ENCODE measurements at regions not wholly inside any gene's neighbourhood (a gene's known extent, or its start where the extent isn't known, plus 50 kb on each side); places are given as distances from the start of the nearest gene placed in this dataset.

DNA sequence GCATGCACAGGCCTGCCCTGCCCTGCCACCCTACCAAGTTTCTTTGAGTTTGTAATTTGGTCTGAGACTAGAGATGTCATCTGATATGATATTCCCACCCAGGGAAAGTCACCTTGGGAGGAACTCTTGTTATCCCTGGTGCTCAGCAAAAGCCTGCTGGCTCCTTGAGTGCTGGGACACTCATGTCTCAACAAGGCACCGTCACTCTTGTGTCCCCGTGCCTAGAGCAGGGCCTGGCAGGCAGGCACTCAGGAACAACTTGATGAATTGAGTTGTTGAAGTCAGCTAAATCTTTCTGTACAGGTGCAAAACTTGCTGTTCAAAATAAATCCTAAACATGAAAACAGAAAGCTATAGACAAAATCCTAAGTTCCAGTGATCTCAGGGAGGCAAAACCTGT, 345.4 kb downstream of the KCNRG start:
- Histone ChIP-seq H3K36me3 (no peaks in the 10 kb centered on the region), H3K9me3 (no peaks in the 10 kb centered on the region), H3K27ac (no peak overlapping the region), H3K27me3 (no peaks in the 10 kb centered on the region), H3K4me1 (ENCODE audit: control insufficient read depth in 1 of 2, insufficient read depth in 1 of 2, low read depth in 1 of 2, low read length in 1 of 2) (no peaks in the 10 kb centered on the region), H3K4me3 (ENCODE audit: low read depth in 1 of 2, low read length in 1 of 2) (no peak overlapping the region)
- TF ChIP-seq, protein P1, sequence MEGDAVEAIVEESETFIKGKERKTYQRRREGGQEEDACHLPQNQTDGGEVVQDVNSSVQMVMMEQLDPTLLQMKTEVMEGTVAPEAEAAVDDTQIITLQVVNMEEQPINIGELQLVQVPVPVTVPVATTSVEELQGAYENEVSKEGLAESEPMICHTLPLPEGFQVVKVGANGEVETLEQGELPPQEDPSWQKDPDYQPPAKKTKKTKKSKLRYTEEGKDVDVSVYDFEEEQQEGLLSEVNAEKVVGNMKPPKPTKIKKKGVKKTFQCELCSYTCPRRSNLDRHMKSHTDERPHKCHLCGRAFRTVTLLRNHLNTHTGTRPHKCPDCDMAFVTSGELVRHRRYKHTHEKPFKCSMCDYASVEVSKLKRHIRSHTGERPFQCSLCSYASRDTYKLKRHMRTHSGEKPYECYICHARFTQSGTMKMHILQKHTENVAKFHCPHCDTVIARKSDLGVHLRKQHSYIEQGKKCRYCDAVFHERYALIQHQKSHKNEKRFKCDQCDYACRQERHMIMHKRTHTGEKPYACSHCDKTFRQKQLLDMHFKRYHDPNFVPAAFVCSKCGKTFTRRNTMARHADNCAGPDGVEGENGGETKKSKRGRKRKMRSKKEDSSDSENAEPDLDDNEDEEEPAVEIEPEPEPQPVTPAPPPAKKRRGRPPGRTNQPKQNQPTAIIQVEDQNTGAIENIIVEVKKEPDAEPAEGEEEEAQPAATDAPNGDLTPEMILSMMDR (IDR thresholded peaks at IDR 0.05), result no peak

DNA sequence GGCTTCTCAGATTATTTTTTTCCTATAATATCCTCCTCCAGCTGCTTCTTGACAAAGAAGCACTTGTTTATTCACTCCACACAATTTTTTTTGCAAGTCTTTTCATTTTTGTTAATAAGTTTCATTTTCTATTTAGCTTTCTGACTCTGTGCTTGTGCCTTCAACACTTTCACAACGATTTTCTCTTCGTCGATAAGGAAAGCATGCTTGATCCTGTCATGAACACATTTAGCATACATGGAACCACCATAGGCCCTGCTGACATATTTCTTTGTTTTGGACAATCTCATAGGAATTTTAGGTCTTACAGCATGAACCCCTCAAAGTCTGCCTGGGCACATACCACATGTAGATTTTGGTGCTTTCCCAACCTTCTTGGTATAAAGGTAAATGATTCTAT, 346.0 kb downstream of the KCNRG start:
- TF ChIP-seq, protein P1 (IDR thresholded peaks at IDR 0.05), result no peak
- Histone ChIP-seq H3K27ac (no peak overlapping the region), H3K27me3 (no peaks in the 10 kb centered on the region), H3K4me3 (ENCODE audit: low read depth in 1 of 2, low read length in 1 of 2) (no peak overlapping the region), H3K9me3 (no peaks in the 10 kb centered on the region), H3K36me3 (no peaks in the 10 kb centered on the region), H3K4me1 (ENCODE audit: control insufficient read depth in 1 of 2, insufficient read depth in 1 of 2, low read depth in 1 of 2, low read length in 1 of 2) (no peaks in the 10 kb centered on the region)

DNA sequence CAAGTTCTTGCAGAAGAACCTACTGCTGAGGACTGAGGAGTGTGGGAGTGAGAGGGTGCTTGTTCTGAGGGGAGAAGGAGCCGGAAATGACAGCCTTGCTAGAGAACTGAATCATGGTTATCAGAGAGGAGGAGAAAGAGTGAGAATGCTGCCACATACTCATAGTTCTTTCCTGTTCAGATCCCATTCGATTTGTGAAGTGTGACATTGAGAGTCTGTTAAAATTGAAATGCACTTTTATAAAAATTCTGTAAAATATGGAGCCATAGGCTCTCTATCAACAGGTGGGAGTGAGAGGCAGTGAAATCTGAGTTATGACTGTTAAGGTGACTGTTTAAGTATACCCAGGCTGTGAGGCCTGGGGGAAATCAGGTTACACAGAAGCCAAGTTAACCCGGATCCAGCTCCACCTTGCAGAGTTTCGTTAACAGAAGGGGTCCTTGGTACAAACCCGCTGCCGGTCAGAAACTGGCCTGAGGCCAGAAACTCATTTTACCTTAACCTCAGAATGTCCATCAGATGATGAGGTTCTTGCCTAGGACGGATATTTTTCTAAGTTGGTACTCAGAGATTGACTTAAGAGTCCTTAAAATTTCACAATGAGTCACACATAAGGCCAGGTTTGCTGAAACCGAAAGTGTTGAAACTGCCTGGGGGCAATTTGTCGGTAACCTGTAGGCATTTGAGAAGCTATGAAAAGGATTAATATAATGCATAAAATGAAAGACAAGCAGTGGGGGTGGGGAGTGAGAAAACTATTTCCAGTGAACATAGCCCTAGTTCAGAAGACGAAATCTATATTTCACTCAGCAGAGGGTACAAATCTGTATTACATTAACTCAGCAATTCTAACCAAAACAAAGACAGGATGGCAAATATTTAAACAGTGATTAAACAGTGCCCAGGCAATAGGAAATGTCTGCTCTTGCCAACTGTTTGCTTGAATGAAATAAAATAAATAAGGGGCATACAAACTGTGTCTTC, 350.5 kb downstream of the KCNRG start:
- no peak overlapping the region for H3K27ac ChIP-seq
- H3K9me3 ChIP-seq, result no peaks in the 10 kb centered on the region
- no peaks in the 10 kb centered on the region for H3K36me3 ChIP-seq
- no peaks in the 10 kb centered on the region for H3K4me1 ChIP-seq (ENCODE audit: control insufficient read depth in 1 of 2, insufficient read depth in 1 of 2, low read depth in 1 of 2, low read length in 1 of 2)
- H3K27me3 ChIP-seq, result no peaks in the 10 kb centered on the region
- TF ChIP-seq, protein P1 (IDR thresholded peaks at IDR 0.05), result no peak
- no peak overlapping the region for H3K4me3 ChIP-seq (ENCODE audit: low read depth in 1 of 2, low read length in 1 of 2)

DNA sequence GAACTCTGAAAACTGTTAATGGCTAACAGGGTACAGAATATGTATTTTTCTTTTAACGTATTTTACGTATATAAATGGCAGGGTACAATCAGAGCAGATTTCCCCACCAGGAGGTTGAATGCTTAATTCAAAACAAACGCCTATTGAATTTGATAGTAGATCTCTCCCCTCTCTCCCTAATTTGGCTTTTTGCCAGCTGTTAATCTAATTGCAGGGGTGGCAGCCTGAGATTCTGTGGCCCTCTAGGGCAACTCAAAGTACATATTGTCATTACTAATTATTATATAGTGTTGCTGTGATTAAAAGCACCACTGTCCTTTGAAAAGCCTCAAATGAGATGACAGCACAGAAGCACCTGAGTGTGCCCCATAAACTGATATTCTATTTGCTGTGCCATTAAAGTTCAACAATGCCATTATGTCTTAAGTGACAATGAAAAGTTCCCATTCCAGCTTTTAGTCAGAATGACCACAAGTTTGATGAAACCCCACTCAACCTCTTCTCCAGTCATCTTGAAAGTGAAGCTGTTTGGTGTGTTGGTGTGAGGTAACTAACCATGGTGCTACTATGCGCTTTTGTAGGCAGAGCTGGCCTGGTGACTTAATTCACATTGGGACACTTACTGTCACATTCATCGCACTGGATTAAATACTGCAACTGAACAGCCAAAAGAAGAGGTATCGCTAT, 351.4 kb downstream of the KCNRG start:
- Histone ChIP-seq H3K4me1 (ENCODE audit: control insufficient read depth in 1 of 2, insufficient read depth in 1 of 2, low read depth in 1 of 2, low read length in 1 of 2) (no peaks in the 10 kb centered on the region), H3K27me3 (no peaks in the 10 kb centered on the region), H3K9me3 (no peaks in the 10 kb centered on the region), H3K4me3 (ENCODE audit: low read depth in 1 of 2, low read length in 1 of 2) (no peak overlapping the region), H3K27ac (no peak overlapping the region), H3K36me3 (no peaks in the 10 kb centered on the region)
- TF ChIP-seq, protein P1 (IDR thresholded peaks at IDR 0.05), result no peak

DNA sequence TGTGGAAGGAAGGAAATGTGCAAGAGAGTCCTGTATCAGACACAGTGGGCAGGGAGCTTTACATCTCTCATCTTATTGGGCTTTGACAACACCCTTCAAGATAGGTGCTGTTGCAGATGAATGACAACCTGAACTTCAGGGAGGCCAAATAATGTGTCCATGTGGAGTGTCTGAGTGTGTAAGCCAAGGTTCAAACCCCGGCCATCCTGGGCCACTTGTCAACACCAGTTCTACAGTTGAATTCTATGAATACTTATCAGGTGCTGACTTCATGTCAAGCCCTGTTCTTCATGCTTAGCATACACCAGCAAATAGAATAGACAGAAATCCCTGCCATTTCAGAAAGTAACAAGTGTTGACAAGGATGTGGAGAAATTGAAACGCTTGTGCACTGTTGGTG, 354.4 kb downstream of the KCNRG start:
- H3K36me3 ChIP-seq, result no peaks in the 10 kb centered on the region
- no peaks in the 10 kb centered on the region for H3K4me1 ChIP-seq (ENCODE audit: control insufficient read depth in 1 of 2, insufficient read depth in 1 of 2, low read depth in 1 of 2, low read length in 1 of 2)
- H3K27ac ChIP-seq, result no peak overlapping the region
- H3K4me3 ChIP-seq (ENCODE audit: low read depth in 1 of 2, low read length in 1 of 2), result no peak overlapping the region
- TF ChIP-seq, protein P1 (IDR thresholded peaks at IDR 0.05), result no peak
- H3K27me3 ChIP-seq, result no peaks in the 10 kb centered on the region
- H3K9me3 ChIP-seq, result no peaks in the 10 kb centered on the region
